DMS114 treated with DMSO at 0.1 percent for 48 hours (cell line): ENCODE measurements at regions not wholly inside any gene's neighbourhood (a gene's known extent, or its start where the extent isn't known, plus 50 kb on each side); places are given as distances from the start of the nearest gene placed in this dataset.
A peak's percentile ranks its signal among the peaks of the same experiment; 100 is the strongest.

Source experiments
- DNase-seq: peaks from one replicate; lab custom pipeline; 2025; ENCODE audit not compliant: unreplicated experiment; lab: John Stamatoyannopoulos, UW

- DNase-seq: no peak
These were observed 161.3 kb downstream of the GXYLT1 start for GRCh38 chr12:41983394-41983793.

GRCh38 chr12:41981758-41982157, 162.9 kb downstream of the GXYLT1 start:
- no peak for DNase-seq

- DNase-seq: no peak
These were observed 163.7 kb downstream of the GXYLT1 start for GRCh38 chr12:41981013-41981412.

- DNase-seq: peak; percentile 18
These were observed 164.3 kb downstream of the GXYLT1 start for GRCh38 chr12:41980390-41980789.

GRCh38 chr12:41979574-41979973, 165.1 kb downstream of the GXYLT1 start:
- DNase-seq: no peak

GRCh38 chr12:41972598-41972997, 172.1 kb downstream of the GXYLT1 start:
- DNase-seq: no peak

GRCh38 chr12:41972196-41972595, 172.5 kb downstream of the GXYLT1 start:
- DNase-seq: no peak

GRCh38 chr12:41970744-41971143, 173.9 kb downstream of the GXYLT1 start:
- DNase-seq: no peak

GRCh38 chr12:41968599-41968998, 176.1 kb downstream of the GXYLT1 start:
- no peak for DNase-seq

- no peak for DNase-seq
These were observed 176.8 kb downstream of the GXYLT1 start for GRCh38 chr12:41967668-41968500.

GRCh38 chr12:41966916-41967315, 177.8 kb downstream of the GXYLT1 start:
- DNase-seq: no peak

- DNase-seq: no peak
These were observed 178.7 kb downstream of the GXYLT1 start for GRCh38 chr12:41966001-41966400.

GRCh38 chr12:41963398-41963797, 181.3 kb downstream of the GXYLT1 start:
- no peak for DNase-seq

GRCh38 chr12:41962171-41962572, 182.5 kb downstream of the GXYLT1 start:
- no peak for DNase-seq

GRCh38 chr12:41959271-41959670, 185.4 kb downstream of the GXYLT1 start:
- DNase-seq: no peak

- DNase-seq: no peak
These were observed 188.3 kb downstream of the GXYLT1 start for GRCh38 chr12:41956353-41956752.

- no peak for DNase-seq
These were observed 194.2 kb downstream of the GXYLT1 start for GRCh38 chr12:41950455-41950854.

- DNase-seq: no peak
These were observed 198.6 kb downstream of the GXYLT1 start for GRCh38 chr12:41946106-41946505.

- no peak for DNase-seq
These were observed 200.5 kb downstream of the GXYLT1 start for GRCh38 chr12:41944216-41944615.

- DNase-seq: no peak
These were observed 201.0 kb downstream of the GXYLT1 start for GRCh38 chr12:41943671-41944070.

GRCh38 chr12:41942354-41942753, 202.3 kb downstream of the GXYLT1 start:
- no peak for DNase-seq

GRCh38 chr12:41941079-41941478, 203.6 kb downstream of the GXYLT1 start:
- no peak for DNase-seq

GRCh38 chr12:41940571-41940970, 204.1 kb downstream of the GXYLT1 start:
- no peak for DNase-seq
